WTC11 (cell line): ENCODE measurements at regions not wholly inside any gene's neighbourhood (a gene's known extent, or its start where the extent isn't known, plus 50 kb on each side); places are given as distances from the start of the nearest gene placed in this dataset.

Experiments used
- ATF2 ChIP-seq: sonication (generic); formaldehyde crosslinking; IDR thresholded peaks from 2 replicates; pipeline ENCODE4 v1.8.1; 2022; ENCODE audit warnings: low read depth, missing genetic modification reagents, borderline replicate concordance
- ATF3 ChIP-seq: sonication (generic); formaldehyde crosslinking; conservative IDR thresholded peaks from 2 replicates; pipeline ENCODE4 v1.8.1; 2022; ENCODE audit warnings: mild to moderate bottlenecking, missing genetic modification reagents
- CREB1 ChIP-seq: sonication (generic); formaldehyde crosslinking; IDR thresholded peaks from 2 replicates; pipeline ENCODE4 v1.8.0; 2023; ENCODE audit warnings: mild to moderate bottlenecking, missing genetic modification reagents
- CTCF ChIP-seq: fragments of 200-600 bp; IDR thresholded peaks from 2 replicates; pipeline ENCODE4 v1.8.0; 2022; ENCODE audit warnings: antibody characterized with exemption
- FOXK1 ChIP-seq: sonication (generic); formaldehyde crosslinking; IDR thresholded peaks from 2 replicates; pipeline ENCODE4 v1.8.0; 2022; ENCODE audit warnings: mild to moderate bottlenecking, moderate library complexity, missing genetic modification reagents
- MYBL2 ChIP-seq: sonication (generic); formaldehyde crosslinking; IDR thresholded peaks from 2 replicates; pipeline ENCODE4 v1.8.1; 2023; ENCODE audit warnings: mild to moderate bottlenecking, moderate library complexity, missing genetic modification reagents
- RELA ChIP-seq: sonication (generic); formaldehyde crosslinking; IDR thresholded peaks from 2 replicates; pipeline ENCODE4 v1.8.1; 2022; ENCODE audit warnings: missing genetic modification reagents, mild to moderate bottlenecking, borderline replicate concordance
- SMAD4 ChIP-seq: sonication (generic); formaldehyde crosslinking; IDR thresholded peaks from 2 replicates; pipeline ENCODE4 v1.8.0; 2022; ENCODE audit warnings: mild to moderate bottlenecking, missing genetic modification reagents
- STAT6 ChIP-seq: sonication (generic); formaldehyde crosslinking; conservative IDR thresholded peaks from 2 replicates; pipeline ENCODE4 v1.8.1; 2023; ENCODE audit warnings: mild to moderate bottlenecking, low read depth, missing genetic modification reagents, moderate library complexity
- ZNF121 ChIP-seq: sonication (generic); formaldehyde crosslinking; IDR thresholded peaks from 2 replicates; pipeline ENCODE4 v1.8.0; 2023; ENCODE audit warnings: missing genetic modification reagents
- ZNF281 ChIP-seq: sonication (generic); formaldehyde crosslinking; IDR thresholded peaks from 2 replicates; pipeline ENCODE4 v1.8.0; 2023; ENCODE audit warnings: mild to moderate bottlenecking, missing genetic modification reagents

GRCh38 chr18:77905449-77906055 is 655.9 kb downstream of the GALR1 start:
- TF ChIP-seq CREB1 (CRISPR knock-in tag), result no peak
- no peak for TF ChIP-seq MYBL2 (CRISPR knock-in tag)
- TF ChIP-seq ZNF281 (CRISPR knock-in tag), result no peak
- TF ChIP-seq CTCF, result no peak
- no peak for TF ChIP-seq ATF3 (CRISPR knock-in tag)
- no peak for TF ChIP-seq STAT6 (CRISPR knock-in tag)
- TF ChIP-seq ZNF121, result no peak
- no peak for TF ChIP-seq SMAD4
- no peak for TF ChIP-seq FOXK1 (CRISPR knock-in tag)
- TF ChIP-seq RELA (CRISPR knock-in tag), result no peak
- no peak for TF ChIP-seq ATF2 (CRISPR knock-in tag)
